AG04450 (cell line): ENCODE measurements at regions not wholly inside any gene's neighbourhood (a gene's known extent, or its start where the extent isn't known, plus 50 kb on each side); places are given as distances from the start of the nearest gene placed in this dataset.

ENCODE experiments used
- CTCF ChIA-PET: fragments of 300-600, 350-600 bp; formaldehyde crosslinking; extraction: SDS; loops from one replicate; lab custom pipeline; 2022; ENCODE audit warnings: antibody characterized with exemption, inconsistent platforms; lab: Charles Lee
- POLR2A ChIA-PET: fragments of 350-600 bp; formaldehyde crosslinking; extraction: SDS; loops from one replicate; lab custom pipeline; 2021; ENCODE audit warnings: antibody characterized with exemption, inconsistent platforms; lab: Yijun Ruan, JAX
- DNase-seq: peaks from one replicate; pipeline ENCODE4 v3.0.0-alpha.2; 2011; ENCODE audit warnings: low read depth, low spot score
- H3K27ac ChIP-seq: one replicate; pipeline ENCODE4 v1.5.1; 2012; ENCODE audit warnings: low read depth, low read length, control low read depth
- H3K27me3 ChIP-seq: one replicate; pipeline ENCODE4 v1.6.0; 2012; ENCODE audit warnings: low read length; ENCODE audit not compliant: control insufficient read depth, insufficient read depth
- H3K4me3 ChIP-seq: 2 replicates; pipeline ENCODE4 v1.5.1; 2011; ENCODE audit warnings: mild to moderate bottlenecking, low read depth, low read length, control low read depth
- H3K9me3 ChIP-seq: 2 replicates; pipeline ENCODE4 v1.5.1; 2012; ENCODE audit warnings: low read length; ENCODE audit not compliant: control insufficient read depth, insufficient read depth
- TF ChIP-seq, protein P1 (sequence below): IDR thresholded peaks from 2 replicates; pipeline ENCODE4 v1.5.1; 2011; ENCODE audit warnings: low read depth, low read length, control low read depth, inconsistent platforms

DNA sequence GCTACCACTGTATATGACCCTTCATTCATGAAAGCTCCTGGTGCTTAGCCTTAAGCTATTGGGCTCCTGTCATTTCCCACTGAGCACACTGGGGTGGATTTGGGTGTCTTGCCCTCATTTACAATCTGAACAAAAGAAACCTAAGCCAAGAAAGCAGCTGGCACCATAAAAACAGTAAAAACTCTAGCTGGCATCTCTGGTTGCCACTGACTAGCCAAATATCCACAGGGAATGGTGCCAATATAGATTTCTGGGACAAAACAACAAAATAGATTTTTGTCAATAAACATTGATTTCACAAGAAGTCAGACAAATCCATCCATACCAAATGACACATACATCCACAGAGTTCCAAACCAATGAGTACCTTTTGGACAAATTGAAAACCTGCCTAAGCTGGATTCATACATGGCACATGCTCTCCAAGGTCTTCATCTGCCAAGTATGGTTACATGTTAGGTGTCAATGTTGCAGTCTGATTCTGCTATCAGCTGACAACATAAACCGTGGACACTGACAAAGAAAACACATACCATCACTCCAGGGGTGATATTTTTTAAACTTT lies 1081.5 kb upstream of the ZEB2 start:
- TF ChIP-seq, protein P1, sequence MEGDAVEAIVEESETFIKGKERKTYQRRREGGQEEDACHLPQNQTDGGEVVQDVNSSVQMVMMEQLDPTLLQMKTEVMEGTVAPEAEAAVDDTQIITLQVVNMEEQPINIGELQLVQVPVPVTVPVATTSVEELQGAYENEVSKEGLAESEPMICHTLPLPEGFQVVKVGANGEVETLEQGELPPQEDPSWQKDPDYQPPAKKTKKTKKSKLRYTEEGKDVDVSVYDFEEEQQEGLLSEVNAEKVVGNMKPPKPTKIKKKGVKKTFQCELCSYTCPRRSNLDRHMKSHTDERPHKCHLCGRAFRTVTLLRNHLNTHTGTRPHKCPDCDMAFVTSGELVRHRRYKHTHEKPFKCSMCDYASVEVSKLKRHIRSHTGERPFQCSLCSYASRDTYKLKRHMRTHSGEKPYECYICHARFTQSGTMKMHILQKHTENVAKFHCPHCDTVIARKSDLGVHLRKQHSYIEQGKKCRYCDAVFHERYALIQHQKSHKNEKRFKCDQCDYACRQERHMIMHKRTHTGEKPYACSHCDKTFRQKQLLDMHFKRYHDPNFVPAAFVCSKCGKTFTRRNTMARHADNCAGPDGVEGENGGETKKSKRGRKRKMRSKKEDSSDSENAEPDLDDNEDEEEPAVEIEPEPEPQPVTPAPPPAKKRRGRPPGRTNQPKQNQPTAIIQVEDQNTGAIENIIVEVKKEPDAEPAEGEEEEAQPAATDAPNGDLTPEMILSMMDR: no peak
- no peak for DNase-seq
- ChIA-PET POLR2A (no interaction called here), CTCF (no interaction called here)
- Histone ChIP-seq H3K27me3 (no peaks in the 10 kb centered on the region), H3K27ac (no peak overlapping the region), H3K4me3 (no peak overlapping the region), H3K9me3 (no peaks in the 10 kb centered on the region)

DNA sequence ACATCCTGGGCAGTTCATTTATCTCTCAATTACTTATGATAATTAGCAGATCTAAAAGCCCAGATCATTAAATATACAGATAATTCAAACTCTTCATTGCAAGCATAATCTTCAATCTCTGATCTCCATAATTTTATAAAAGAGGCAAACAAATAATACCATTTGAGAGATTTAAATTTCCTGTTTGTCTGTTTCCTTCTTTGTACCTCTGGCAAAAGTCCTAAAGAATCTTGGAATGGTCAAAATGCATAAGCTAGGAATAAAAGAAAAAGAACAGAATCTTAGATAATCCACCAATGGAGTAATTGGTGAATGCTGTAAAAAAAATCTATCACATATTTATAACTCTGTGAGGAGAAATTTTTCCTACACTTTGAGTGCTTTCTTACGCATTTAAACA lies 1080.9 kb upstream of the ZEB2 start:
- ChIA-PET POLR2A (no interaction called here), CTCF (no interaction called here)
- Histone ChIP-seq H3K9me3 (no peaks in the 10 kb centered on the region), H3K27ac (no peak overlapping the region), H3K4me3 (no peak overlapping the region), H3K27me3 (no peaks in the 10 kb centered on the region)
- DNase-seq: no peak
- TF ChIP-seq, protein P1: no peak

DNA sequence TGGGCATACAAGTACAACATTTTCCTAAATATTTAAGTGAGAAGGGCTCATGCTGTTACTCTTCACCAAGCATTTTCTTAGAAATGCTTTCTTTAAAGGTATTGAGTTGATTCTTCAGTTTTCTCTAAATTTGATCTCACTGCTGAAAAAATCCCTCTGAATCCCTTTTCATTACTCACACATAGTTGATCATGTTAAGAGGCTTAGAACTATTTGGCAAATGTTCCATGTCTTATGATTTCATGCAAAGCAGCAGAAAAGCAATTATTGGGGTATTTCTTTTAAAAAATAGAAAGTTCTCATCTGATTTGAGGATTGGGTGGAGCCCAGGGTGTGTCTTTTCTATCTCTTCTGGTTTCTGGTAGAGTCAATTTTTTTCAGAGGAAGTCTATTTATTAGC lies 1079.8 kb upstream of the ZEB2 start:
- DNase-seq: no peak
- no peak overlapping the region for H3K27ac ChIP-seq
- no peak overlapping the region for H3K4me3 ChIP-seq
- no peaks in the 10 kb centered on the region for H3K27me3 ChIP-seq
- ChIA-PET POLR2A (no interaction called here), CTCF (interaction anchor here (0.6 kb wide), 1 partner anchor 53 kb away, joined by 3 read pairs; no protein-coding TSS in a partner anchor)
- TF ChIP-seq, protein P1: no peak
- no peaks in the 10 kb centered on the region for H3K9me3 ChIP-seq

DNA sequence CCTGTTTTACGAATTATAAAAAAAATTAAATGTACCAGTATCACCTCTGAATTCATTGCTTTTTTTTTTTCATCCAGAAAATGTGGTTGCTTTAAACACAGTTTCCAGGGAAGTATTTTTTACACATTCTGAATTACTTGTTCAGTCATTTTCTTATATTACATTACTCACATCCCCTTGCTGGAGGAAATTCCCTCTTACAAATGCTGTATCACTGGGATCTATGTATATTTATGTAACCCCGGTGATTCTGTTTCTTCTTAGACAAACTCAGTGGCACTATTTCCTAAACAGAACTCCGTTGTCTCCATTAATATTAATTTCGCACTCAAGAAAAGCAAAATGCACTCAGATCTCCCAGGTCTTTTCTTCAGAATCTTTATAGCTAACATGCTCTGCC lies 1078.5 kb upstream of the ZEB2 start:
- Histone ChIP-seq H3K27me3 (no peaks in the 10 kb centered on the region), H3K4me3 (no peak overlapping the region), H3K27ac (no peak overlapping the region), H3K9me3 (no peaks in the 10 kb centered on the region)
- no peak for DNase-seq
- CTCF ChIA-PET: no interaction called here
- TF ChIP-seq, protein P1: no peak
- POLR2A ChIA-PET: no interaction called here

DNA sequence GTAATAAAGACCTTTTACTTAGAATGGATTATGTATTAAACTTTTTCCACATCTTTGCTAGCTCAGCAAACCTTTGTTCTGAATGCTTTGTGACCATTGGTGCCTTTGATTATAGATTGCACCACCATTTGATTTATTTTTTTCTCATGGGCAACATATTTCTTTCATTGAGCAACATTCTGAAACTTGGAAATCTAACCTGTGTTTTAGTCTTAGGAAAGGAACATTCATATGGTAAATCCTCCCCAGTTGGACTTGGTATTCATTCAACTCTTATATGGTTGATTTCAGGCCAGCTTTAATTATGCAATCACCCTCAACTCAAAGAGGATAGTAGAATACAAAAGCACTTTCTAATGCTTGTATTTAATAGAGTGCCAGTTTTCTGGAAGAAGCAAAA lies 1077.9 kb upstream of the ZEB2 start:
- CTCF ChIA-PET: no interaction called here
- POLR2A ChIA-PET: no interaction called here
- TF ChIP-seq, protein P1: no peak
- no peaks in the 10 kb centered on the region for H3K9me3 ChIP-seq
- DNase-seq: no peak
- no peaks in the 10 kb centered on the region for H3K27me3 ChIP-seq
- H3K4me3 ChIP-seq: no peak overlapping the region
- H3K27ac ChIP-seq: no peak overlapping the region
